ENCODE measurements at regions not wholly inside any gene's neighbourhood (a gene's known extent, or its start where the extent isn't known, plus 50 kb on each side); places are given as distances from the start of the nearest gene placed in this dataset.
"Not testable (repeated sequence)": the region's sequence is repeated elsewhere in the genome, so short reads cannot be mapped to it uniquely, and the experiment has no call there.

DNA sequence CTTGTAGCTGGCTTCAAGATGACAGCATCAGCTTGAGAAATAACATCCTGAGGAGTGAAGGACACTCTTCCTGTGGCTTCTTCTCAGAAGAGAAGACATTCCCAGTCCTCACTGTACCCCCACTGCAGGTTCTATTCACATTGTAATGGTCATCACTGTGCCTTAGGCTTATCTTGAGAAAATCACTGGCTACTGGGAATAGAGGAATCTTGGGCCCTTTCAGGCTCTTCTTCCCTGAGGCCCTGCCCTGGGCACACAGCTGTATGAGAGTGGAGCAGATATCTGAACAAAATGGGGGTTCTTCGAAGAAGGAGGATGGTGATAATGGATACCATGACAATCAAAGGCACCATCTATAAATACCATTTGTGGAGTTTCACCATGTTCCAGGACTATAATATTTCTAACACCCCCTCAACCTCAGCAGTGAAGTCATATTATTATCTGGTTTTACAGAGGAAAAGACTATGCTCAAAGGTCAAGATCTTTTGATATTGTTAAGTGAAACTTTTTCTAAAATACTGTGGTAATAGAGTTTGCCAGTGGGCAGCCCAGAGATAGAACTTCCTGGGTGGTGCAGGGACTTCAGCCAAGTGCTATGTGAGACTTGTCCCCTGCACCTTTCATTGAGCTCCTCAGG lies 143.1 kb upstream of the KCNE2 start:
- no peak for DNase-seq

DNA sequence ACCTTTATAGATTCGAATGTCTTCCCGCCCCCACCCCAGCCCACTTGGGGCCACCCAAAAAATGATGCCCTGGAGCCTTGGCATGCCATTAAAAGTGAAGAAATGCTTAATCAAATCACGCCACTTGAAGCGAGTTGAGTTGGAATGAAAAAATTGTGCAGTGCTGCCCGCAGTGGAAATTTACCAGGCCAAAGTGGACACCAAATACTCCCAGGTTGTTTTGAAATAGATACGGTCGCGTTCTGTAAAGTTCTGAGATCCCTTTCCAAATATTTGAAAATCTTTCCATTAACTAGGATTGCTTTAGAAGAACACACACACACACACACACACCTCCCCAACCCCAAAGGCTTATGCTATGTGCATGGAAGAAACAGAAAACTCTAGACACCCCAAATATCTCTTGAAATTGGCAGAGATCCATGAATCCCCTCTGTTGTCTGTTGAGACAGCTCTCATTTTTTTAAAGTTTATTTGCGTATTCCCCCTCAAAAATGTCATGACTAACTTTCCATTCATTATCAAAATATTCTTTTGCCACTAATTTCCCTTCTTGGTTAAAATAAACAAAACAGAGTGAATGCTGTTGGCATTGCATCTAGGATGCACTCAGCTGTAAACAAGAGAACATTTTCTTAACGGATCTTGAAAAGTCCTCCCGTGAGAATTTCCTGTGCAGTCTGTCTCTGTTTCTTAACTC lies 142.3 kb upstream of the KCNE2 start:
- DNase-seq, result no peak

DNA sequence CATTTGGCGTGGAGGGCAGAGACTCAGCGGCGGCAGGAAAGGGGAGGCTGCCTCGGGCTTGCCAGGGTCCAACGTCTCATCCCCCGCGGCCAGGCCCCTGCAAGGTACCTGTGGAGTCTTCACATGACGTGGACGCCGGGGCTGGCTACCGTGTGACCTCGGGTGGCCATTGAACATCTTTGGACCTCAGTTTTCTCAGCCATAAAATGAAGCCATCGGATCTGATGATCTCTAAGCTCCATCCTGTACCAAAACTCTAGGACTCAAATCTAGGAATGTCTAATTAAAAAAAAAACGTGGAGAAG lies 141.8 kb upstream of the KCNE2 start:
- no peak for DNase-seq

DNA sequence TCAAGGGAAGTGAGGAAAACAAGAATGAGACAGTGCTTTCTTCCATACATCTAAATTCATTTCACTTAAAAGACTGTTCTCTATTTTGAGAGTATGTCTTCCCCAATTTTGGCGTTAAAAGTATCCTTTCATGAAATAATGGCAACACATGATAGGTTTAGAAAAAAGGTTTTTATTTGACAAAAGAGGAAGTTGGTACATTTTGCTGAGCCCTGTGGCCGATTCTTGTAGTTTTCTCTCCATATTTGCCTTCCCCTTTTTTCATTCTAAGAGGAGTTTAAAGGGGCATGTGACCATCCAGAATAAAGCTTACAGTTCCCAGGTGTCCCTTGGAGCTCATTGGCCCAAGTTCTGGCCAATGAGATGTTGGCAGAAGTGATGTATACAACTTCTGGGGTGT lies 140.4 kb upstream of the KCNE2 start:
- no peak for DNase-seq

DNA sequence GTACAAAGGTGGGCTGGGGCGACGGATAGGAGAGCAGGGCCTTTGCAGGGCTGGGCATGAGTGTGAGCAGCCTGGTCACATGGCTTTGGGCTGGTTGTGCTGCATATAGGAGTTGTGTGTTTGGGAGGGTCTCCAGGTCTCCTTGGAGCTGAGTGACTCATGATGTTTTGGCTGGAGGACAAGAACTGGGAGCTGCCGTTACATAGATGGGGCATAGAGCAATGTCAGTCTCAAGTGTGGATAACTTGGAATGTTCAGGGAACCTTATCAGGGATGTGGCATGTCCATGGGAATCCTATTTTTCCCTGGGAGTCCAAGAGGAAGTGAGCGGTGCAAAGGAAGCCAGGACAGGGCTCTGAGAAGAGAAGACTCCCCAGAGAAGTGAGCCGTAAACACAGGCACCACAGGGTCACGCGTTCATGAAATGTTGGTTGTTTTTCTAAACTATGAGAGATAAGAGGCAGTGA lies 136.4 kb upstream of the KCNE2 start:
- no peak for DNase-seq

DNA sequence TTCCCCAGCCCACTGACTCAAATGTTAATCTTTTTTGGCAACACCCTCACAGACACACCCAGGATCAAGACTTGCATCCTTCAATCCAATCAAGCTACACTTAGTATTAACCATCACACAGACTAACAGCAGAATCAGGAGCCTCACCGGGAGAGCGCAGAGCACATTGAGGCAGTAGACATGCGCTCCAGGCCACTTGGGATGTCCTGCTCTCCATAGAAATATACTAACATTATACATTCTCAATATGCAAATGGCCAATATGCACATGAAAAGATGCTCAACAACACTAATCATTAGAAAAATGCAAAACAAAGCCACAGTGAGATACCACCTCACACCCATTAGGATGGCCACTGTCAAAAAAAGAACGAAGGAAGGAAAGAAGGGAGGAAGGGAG lies 135.0 kb upstream of the KCNE2 start:
- no peak for DNase-seq

DNA sequence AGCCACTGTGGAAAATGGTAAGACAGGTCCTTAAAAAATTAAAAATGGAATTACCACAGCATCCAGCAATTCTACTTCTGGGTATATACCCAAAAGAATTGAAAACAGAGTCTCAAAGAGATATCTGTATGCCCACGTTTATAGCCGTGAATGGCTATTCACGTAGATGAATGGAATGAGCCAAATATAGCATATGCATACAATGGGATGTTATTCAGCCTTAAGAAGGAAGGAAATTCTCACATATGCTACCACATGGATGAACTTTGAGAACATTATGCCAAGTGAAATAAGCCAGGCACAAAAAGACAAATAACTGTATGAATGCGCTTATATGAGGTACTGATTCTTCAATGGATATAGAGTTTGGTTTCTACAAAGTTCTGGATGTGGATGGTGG lies 134.5 kb upstream of the KCNE2 start:
- DNase-seq, result no peak

DNA sequence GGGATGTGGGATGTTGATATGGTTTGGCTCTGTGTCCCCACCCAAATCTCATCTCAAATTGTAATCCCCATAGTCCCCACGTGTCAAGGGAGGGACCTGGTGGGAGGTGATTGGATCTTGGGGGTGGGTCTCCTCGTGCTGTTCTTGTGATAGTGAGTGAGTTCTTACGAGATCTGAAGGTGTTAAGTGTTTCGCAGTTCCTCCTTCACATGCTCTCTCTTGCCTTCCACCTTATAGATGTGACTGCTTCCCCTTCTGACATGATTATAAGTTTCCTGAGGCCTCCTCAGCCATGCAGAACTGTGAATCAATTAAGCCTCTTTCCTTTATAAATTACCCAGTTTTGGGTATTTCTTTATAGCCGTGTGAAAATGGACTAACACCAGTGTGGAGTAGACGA lies 130.1 kb upstream of the KCNE2 start:
- DNase-seq, result not testable (repeated sequence)

DNA sequence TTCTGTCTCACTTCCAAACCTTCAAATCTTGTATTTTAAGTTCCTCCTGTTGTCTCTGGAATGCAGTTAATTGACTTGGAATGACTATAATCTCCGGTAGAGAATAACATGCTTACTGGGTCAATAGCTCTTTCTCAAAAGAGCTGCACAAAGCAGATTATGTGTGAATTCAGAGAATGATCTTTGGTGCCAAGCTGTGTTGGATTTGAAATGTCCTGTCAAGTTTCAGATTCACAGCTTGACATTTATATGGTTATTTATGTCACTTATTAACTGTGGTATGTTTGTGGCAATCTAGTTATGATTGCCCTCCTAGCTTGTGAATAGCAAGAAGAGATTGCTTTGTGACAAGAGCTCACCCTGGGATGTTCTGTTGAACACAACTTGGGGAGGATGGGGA lies 128.3 kb upstream of the KCNE2 start:
- no peak for DNase-seq

DNA sequence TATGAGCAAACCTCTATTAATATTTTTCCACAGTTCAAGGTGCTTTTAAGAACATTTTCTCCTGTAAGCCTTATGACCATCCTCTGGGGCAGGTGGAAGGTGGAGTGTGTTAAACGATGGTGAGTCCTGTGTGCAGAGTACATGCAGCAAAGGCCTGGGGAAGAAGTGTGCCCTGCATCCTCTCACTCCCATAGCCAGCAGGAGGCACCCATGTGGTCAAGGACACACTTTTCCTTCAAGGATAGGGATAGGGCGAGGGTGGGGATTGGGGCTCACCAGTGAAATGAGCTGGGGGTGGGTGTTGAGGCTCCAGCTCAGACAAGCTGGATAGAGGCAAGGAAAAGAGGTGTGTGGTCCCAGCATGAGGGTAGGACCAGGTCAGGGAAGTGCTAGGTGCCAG lies 120.8 kb upstream of the KCNE2 start:
- DNase-seq, result no peak

DNA sequence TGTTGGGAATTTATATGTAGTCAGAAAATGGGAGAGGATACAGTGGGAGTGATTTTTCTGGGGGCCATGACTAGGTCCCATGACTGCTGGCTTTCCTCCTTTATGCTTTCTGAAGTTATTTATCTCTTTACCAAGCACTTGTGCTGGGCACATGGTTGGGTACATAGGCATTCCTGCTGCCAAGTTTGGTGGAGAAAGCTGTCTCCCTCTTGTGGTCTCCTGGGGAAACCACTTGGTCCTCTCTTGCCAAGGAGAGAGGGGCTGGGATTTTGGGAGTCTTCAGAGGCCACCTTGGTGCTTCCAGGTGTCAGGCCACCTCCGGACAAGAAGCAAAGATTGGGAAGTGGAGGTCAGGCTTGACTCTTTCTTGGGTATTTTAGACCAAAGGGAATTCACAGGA lies 120.2 kb upstream of the KCNE2 start:
- DNase-seq, result peak; percentile 30

DNA sequence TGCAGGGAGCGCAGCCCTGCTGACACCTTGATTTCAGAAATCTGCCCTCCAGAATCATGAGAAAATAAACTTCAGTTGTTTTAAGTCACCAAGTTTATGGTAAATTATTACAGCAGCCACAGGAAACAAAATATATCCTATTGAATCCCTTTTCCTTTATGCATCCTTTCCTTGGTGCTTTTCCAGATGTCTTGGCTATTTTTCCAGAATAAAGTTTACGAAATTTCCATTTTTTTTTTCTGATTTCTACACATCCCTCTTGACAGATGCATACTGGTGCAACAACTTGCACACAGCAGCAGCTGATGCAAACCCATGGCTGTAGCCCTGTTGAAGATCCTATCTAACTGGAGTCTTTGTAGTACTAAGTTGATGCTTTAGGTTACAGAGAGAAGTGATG lies 111.1 kb upstream of the KCNE2 start:
- DNase-seq, result no peak

DNA sequence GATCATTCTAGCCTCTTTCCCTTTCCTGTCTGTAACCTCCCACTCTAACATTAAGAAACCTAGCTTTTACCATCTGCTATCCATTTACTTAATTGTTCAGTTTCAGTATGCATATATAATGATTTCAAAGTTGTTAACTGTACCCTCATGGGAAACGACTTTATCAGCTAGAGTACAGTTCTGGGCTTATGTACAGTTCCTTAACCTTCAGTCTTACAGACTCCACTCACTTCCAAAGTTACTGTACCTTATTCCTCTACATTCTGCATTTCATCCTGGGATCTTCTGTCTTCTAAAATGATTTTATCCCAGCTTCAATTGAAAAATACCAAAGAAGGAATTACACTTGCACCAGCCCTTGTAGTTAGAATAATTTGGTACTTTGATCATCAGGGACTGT lies 108.7 kb upstream of the KCNE2 start:
- no peak for DNase-seq

DNA sequence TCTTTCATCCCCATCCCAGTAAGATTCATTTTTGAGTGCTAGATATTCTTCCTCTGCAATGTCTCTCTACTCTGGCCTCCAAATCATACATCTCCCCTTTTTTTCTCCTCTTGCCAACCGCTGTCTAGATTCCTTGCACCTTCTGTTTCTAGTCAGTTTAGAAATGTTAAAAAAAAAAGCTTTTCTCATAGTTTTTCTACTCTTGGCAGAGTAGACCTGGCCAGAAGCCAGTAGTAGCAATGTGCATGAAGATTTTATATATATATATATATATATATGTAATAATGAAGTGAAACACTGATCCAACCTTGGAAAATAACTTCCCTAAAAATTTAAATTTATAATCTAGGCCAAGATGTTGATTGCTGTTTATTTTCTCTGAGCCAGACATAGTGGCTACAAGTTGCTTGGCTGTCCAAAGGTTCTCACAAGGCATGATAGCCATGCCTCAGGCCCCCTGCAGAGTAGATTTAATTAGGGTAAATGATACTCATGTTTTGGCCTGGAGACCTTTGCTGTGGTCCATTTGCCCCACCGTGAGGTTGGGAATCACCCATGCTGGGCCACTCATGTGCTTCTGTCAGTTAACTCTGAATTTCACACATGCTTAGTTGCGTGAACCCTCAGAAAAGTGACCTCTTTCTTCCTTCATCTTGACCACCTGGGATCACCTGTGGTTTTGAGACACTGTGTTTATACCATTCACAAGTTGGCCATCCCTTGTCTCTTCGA lies 103.4 kb upstream of the KCNE2 start:
- DNase-seq, result no peak

DNA sequence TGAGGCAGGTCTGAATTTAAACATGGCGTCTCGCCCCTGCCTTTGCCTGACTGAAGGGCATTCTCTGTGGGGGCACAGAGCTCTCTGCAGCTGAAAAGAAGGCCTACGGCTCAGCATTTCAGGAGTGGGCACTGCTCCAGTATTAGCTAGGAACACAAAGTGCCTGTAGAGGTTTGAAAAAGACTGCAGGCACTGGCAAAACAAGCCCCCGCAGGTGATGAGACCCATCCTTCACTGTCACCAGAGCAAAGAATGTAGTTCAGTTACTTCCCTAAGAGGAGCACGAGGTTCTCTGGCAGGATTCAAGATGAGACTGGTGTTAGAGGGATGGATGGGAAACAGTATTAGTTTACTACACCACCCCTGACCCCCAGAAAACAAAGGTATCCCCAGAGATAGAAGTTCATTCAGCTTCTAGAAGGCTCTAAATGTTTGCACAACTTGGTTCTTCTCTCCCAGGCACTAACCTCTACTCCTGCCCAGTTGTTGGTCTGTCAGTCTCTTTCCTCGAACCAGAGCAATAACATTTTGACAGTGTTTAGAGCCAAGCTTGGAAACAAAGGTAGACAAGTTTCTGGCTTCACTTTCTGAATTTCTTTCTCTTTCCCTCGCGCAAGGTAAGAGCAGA lies 101.9 kb upstream of the KCNE2 start:
- DNase-seq, result no peak

DNA sequence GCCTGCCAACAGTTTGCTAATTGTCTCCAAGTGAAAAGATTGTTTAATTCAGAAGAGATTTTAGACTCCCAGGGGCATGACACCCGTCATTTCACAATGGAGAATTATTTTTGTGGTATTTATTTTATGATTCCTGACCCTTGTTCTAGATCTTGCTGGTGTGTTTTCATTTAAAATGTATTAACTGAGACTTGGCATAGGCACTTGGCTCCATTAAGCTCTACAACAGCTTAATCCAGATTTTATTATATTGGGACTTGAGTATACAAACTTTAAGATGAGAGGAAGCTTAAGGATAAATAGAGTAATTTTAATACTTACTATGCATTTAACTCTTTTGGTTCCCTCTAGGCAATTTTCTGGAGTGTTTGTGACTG lies 101.3 kb upstream of the KCNE2 start:
- no peak for DNase-seq

DNA sequence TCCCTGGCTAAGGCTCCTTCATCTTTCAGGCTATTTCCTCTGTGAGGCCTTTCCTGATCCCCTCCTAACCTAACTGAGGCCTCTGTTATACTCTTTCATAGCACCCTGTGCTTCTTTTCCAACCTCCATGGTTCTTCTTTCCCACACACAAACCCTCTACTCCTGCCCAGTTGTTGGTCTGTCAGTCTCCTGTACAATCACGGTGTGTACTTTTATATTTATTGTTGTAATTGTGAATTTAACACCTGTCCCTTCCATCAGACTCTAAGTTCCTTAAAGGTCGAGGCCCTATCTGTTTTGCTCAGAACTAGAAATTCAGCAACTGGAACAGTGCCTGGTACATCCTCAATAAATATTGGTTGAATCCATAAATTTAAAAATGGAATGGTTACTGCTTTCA lies 100.2 kb upstream of the KCNE2 start:
- DNase-seq, result no peak

DNA sequence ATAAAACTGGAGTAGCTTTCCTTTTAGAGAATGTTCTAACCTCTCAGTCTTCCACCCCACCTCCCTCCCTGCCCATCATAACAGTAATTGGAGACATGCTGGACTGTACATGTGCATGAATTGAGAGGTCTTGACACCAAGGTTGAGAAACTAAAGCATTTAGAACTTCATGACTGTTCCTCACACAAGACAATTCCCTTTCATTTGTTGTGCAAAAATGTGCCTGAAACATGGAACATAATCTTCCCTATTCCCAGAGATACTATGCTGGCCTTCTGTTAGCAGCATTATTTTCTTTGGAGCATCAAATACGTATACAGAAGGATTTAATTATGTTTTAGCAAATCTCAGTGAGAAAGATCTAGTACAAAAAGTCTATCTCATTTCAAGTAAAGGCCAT lies 97.5 kb upstream of the KCNE2 start:
- DNase-seq, result no peak

DNA sequence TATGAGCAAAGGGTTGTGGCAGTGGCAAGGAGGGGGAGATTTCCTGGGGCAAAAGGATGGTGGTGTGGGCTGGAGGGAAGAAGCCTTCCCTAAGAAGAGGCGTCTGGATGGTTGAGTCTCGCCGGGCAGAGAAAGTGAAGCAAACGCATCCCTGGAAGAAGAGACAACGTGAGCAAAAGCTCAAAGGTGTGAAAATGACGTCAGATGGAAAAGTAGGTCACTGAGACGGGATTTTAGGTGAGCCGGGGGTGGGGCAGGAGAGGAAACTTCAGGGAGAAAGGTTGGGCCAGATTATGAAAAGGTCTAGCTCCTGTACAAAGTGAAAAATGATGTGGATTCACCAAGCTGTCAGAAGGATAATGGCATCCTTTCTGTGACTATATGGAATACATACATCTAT lies 95.3 kb upstream of the KCNE2 start:
- DNase-seq, result no peak

DNA sequence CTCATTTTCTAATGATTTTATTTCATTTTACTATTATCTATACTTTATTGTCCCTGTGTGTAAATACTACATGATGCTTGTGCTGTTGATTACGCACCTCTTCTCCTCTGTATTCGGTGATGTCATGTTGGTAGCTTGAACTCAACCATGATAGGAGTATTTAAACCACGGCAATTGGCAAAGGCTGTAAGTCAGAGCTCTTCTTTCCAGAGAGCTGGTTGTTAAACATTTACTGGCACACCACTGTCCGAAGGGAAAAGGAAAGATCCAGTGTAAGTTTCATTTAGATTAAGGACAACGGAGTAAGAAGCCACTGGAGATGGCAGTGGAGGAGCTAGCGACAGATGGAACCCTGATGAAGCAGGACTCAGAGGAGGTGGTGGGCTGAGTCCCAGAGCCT lies 93.4 kb upstream of the KCNE2 start:
- DNase-seq, result no peak

DNA sequence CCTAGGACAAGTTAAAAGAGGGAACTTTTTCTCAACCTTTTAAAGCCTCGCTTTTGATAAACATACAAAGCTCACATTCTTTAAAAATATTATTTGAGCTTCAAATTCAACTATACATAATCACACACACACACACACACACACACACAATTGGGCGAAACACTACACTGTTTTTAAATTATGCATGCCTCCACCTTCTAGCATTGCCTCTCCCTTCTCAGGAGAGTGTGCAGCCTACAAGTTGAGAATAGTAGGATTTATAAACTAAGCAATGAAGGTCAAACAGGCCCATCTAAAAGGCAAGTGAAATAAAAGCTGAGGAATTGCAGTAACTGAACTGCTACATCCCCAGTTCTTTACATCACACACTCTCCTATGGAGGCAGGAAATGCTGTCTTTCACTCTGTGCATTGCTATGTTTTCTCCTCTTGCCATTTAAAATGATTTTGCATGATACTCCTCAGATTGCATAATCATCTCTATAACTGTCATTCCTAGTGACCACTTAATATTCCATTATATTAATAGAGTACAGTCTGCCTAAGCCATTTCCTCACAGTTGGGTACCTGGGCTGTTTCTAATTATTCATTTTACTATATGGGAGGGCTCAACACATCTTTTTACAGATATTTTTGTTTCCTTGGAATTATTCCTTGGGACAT lies 92.5 kb upstream of the KCNE2 start:
- no peak for DNase-seq

DNA sequence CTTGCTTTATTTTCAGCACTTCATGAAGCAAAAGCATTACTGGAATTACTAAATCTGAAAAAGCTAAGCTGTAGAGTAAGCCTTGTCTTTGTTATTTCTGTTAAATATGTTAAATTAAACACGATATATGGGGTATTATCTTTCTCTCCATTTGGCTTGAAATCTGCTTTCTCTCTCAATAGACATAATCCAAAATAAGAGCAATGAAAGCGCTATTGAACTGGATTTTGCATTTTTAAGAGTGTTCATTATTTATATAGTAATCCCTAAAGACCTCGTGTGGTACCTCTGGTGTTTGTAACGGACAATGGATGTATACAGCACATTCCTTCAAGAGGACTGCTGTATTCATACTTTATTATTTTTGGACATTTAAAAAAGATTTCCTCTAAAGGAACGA lies 91.5 kb upstream of the KCNE2 start:
- no peak for DNase-seq

DNA sequence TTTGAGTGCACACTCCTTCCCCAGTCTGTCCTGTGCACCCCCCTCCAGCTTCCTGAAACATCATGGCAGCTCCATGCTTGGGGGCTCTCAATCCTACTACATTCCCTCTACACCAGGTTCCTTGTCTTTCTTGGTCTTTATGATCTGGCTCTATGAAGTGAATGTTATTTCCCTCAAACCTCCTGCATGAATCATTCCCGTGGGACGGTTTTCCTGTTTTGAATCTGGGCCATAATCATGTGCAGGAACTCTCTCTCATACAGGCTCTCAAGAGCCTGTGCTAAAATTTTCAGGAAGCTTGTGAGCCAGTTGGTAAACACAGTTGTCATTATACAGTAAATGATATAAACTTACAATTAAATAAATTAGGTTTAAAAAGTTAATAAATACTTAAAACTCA lies 89.8 kb upstream of the KCNE2 start:
- no peak for DNase-seq

All from CD4-positive, alpha-beta T cell treated with Interleukin-12 subunit alpha and Interleukin-12 subunit beta, for 1 hour (primary cell).